ENCODE measurements at regions not wholly inside any gene's neighbourhood (a gene's known extent, or its start where the extent isn't known, plus 50 kb on each side); places are given as distances from the start of the nearest gene placed in this dataset.

- TF ChIP-seq CTCF (IDR thresholded peaks at IDR 0.05; ENCODE audit: control extremely low read depth in 1 of 3, insufficient read depth in 1 of 3, low read depth in 1 of 3, low read length in 3 of 3) = no peak
- TF ChIP-seq BCL11A (IDR thresholded peaks at IDR 0.05; ENCODE audit: low read depth in 2 of 2, low read length in 2 of 2) = no peak
- no peak for TF ChIP-seq ATF2 (IDR thresholded peaks at IDR 0.05; ENCODE audit: low read length)
Observed at GRCh38 chr5:18023275-18023674, 389.0 kb downstream of the TAF11L14 start.

All from H1 (cell line).